Smooth muscle cell (in vitro differentiated cells): ENCODE measurements at regions not wholly inside any gene's neighbourhood (a gene's known extent, or its start where the extent isn't known, plus 50 kb on each side); places are given as distances from the start of the nearest gene placed in this dataset.

Experiments used
- DNase-seq: peaks from one replicate; lab custom pipeline; 2025; ENCODE audit not compliant: unreplicated experiment; lab: John Stamatoyannopoulos, UW
- H2AFZ ChIP-seq: fragments of 200-600 bp; sonication (generic); 2 replicates; pipeline ENCODE4 v1.6.0; 2016; ENCODE audit warnings: antibody characterized with exemption, low read depth, mild to moderate bottlenecking
- H3F3A ChIP-seq: fragments of 200-600 bp; sonication (generic); 2 replicates; pipeline ENCODE4 v1.6.0; 2017; ENCODE audit warnings: antibody characterized with exemption, low read depth
- H3K27ac ChIP-seq: fragments of 200-600 bp; sonication (generic); 2 replicates; pipeline ENCODE4 v1.5.1; 2016; ENCODE audit warnings: low read depth, mild to moderate bottlenecking
- H3K27me3 ChIP-seq: fragments of 200-600 bp; sonication (generic); 2 replicates; pipeline ENCODE4 v1.6.1; 2016; ENCODE audit warnings: low read depth, mild to moderate bottlenecking
- H3K36me3 ChIP-seq: fragments of 200-600 bp; sonication (generic); 2 replicates; pipeline ENCODE4 v1.5.1; 2016; ENCODE audit warnings: low read depth
- H3K4me1 ChIP-seq: fragments of 200-600 bp; sonication (generic); 2 replicates; pipeline ENCODE4 v1.5.1; 2016; ENCODE audit warnings: low read depth
- H3K4me2 ChIP-seq: fragments of 200-600 bp; sonication (generic); 2 replicates; pipeline ENCODE4 v1.6.0; 2016; ENCODE audit warnings: mild to moderate bottlenecking
- H3K4me3 ChIP-seq: fragments of 200-600 bp; sonication (generic); 2 replicates; pipeline ENCODE4 v1.5.1; 2016; ENCODE audit warnings: mild to moderate bottlenecking
- H3K79me2 ChIP-seq: fragments of 200-600 bp; sonication (generic); 2 replicates; pipeline ENCODE4 v1.6.0; 2016; ENCODE audit warnings: low read depth, mild to moderate bottlenecking
- H3K9ac ChIP-seq: fragments of 200-600 bp; sonication (generic); 2 replicates; pipeline ENCODE4 v1.6.0; 2016; ENCODE audit warnings: low read depth
- H3K9me3 ChIP-seq: fragments of 200-600 bp; sonication (generic); replicated peaks from 2 replicates; pipeline ENCODE4 v1.5.1; 2016; ENCODE audit warnings: low read depth
- H4K20me1 ChIP-seq: fragments of 200-600 bp; sonication (generic); 2 replicates; pipeline ENCODE4 v1.6.0; 2016; ENCODE audit warnings: low read depth
- CTCF ChIP-seq: fragments of 200-600 bp; sonication (generic); IDR thresholded peaks from 2 replicates; pipeline ENCODE4 v1.5.1; 2017; ENCODE audit warnings: borderline replicate concordance, mild to moderate bottlenecking, antibody characterized with exemption; ENCODE audit not compliant: insufficient read depth, poor library complexity, severe bottlenecking
- WGBS: methylation state at CpG from one replicate; pipeline ENCODE4 v1.1.7; 2016; ENCODE audit warnings: low lambda C conversion rate; 5-methylcytosine and 5-hydroxymethylcytosine counted together

- Histone ChIP-seq H3K36me3 (no peaks in the 10 kb centered on the region), H4K20me1 (no peaks in the 10 kb centered on the region), H3K79me2 (no peaks in the 10 kb centered on the region), H3K27me3 (no peaks in the 10 kb centered on the region), H2AFZ (no peak overlapping the region), H3K9me3 (no peaks in the 10 kb centered on the region), H3K4me1 (no peaks in the 10 kb centered on the region), H3K9ac (no peak overlapping the region), H3F3A (no peaks in the 10 kb centered on the region), H3K4me3 (no peak overlapping the region), H3K27ac (no peak overlapping the region), H3K4me2 (no peak overlapping the region)
- DNase-seq, result no peak
- TF ChIP-seq CTCF, result no peak
- WGBS, result 73% methylated on average over 1 of the region's 1 CpG
Measured at GRCh38 chr5:91957666-91958065, 574.5 kb upstream of the ARRDC3 start.

GRCh38 chr5:91956738-91957137 lies 573.6 kb upstream of the ARRDC3 start:
- H3K9ac ChIP-seq, result no peak overlapping the region
- no peaks in the 10 kb centered on the region for H3K4me1 ChIP-seq
- H3K27me3 ChIP-seq, result no peaks in the 10 kb centered on the region
- no peak overlapping the region for H2AFZ ChIP-seq
- no peaks in the 10 kb centered on the region for H3K79me2 ChIP-seq
- no peak overlapping the region for H3K4me2 ChIP-seq
- H3K9me3 ChIP-seq, result no peaks in the 10 kb centered on the region
- no peak for DNase-seq
- no peak for TF ChIP-seq CTCF
- H3K36me3 ChIP-seq, result no peaks in the 10 kb centered on the region
- no peaks in the 10 kb centered on the region for H4K20me1 ChIP-seq
- H3K27ac ChIP-seq, result no peak overlapping the region
- 54% methylated on average over 1 of the region's 1 CpG for WGBS
- H3K4me3 ChIP-seq, result no peak overlapping the region
- no peaks in the 10 kb centered on the region for H3F3A ChIP-seq

- 18% methylated on average over 2 of the region's 2 CpGs for WGBS
- no peak for DNase-seq
- Histone ChIP-seq H3K9ac (no peak overlapping the region), H3F3A (no peaks in the 10 kb centered on the region), H3K79me2 (no peaks in the 10 kb centered on the region), H3K4me2 (no peak overlapping the region), H3K27ac (no peak overlapping the region), H2AFZ (no peak overlapping the region), H4K20me1 (no peaks in the 10 kb centered on the region), H3K4me1 (no peaks in the 10 kb centered on the region), H3K27me3 (no peaks in the 10 kb centered on the region), H3K9me3 (no peaks in the 10 kb centered on the region), H3K4me3 (no peak overlapping the region), H3K36me3 (no peaks in the 10 kb centered on the region)
- no peak for TF ChIP-seq CTCF
Measured at GRCh38 chr5:91955610-91956009, 572.5 kb upstream of the ARRDC3 start.

- Histone ChIP-seq H3K4me1 (no peaks in the 10 kb centered on the region), H3F3A (no peaks in the 10 kb centered on the region), H4K20me1 (no peaks in the 10 kb centered on the region), H2AFZ (no peak overlapping the region), H3K9me3 (no peaks in the 10 kb centered on the region), H3K4me3 (no peak overlapping the region), H3K79me2 (no peaks in the 10 kb centered on the region), H3K9ac (no peak overlapping the region), H3K4me2 (no peak overlapping the region), H3K36me3 (no peaks in the 10 kb centered on the region), H3K27me3 (no peaks in the 10 kb centered on the region), H3K27ac (no peak overlapping the region)
- no peak for DNase-seq
- TF ChIP-seq CTCF, result no peak
Measured at GRCh38 chr5:91954136-91954535, 571.0 kb upstream of the ARRDC3 start.
